Spleen (tissue), 11 donors: ENCODE measurements at regions not wholly inside any gene's neighbourhood (a gene's known extent, or its start where the extent isn't known, plus 50 kb on each side); places are given as distances from the start of the nearest gene placed in this dataset.

ENCODE experiments used
- DNase-seq: peaks from one replicate; pipeline ENCODE4 v3.0.0-alpha.2; 2020
- H3K27ac ChIP-seq, 8 donors: fragments of 200-600 bp; sonication (generic) in 7 of 8; 1 replicate in 4 of 8; 2 replicates in 4 of 8; pipeline versions ENCODE4 v1.5.0 to v1.8.0; 2016 to 2021; ENCODE audit warnings: inconsistent platforms in 4 of 8, mild to moderate bottlenecking in 4 of 8, moderate library complexity in 1 of 8
- H3K27me3 ChIP-seq, 7 donors: fragments of 200-600 bp; sonication (generic) in 6 of 7; replicated peaks in 1 of 7; 1 replicate in 4 of 7; 2 replicates in 3 of 7; pipeline versions ENCODE4 v1.5.0 to v1.8.0; 2016 to 2021; ENCODE audit warnings: inconsistent platforms in 3 of 7, mild to moderate bottlenecking in 1 of 7
- H3K36me3 ChIP-seq, 6 donors: fragments of 200-600 bp; sonication (generic) in 5 of 6; 1 replicate in 4 of 6; 2 replicates in 2 of 6; pipeline versions ENCODE4 v1.5.0 to v1.8.0; 2016 to 2021; ENCODE audit warnings: inconsistent platforms in 2 of 6
- H3K4me1 ChIP-seq, 6 donors: fragments of 200-600 bp; sonication (generic) in 5 of 6; 1 replicate in 3 of 6; 2 replicates in 3 of 6; pipeline versions ENCODE4 v1.5.0 to v1.8.0; 2016 to 2021; ENCODE audit warnings: inconsistent platforms in 3 of 6
- H3K4me3 ChIP-seq, 8 donors: fragments of 200-600 bp; sonication (generic) in 7 of 8; 1 replicate in 4 of 8; 2 replicates in 4 of 8; pipeline versions ENCODE4 v1.5.0 to v1.8.0; 2016 to 2021; ENCODE audit warnings: inconsistent platforms in 4 of 8, mild to moderate bottlenecking in 4 of 8, moderate library complexity in 2 of 8
- H3K9me3 ChIP-seq, 8 donors: fragments of 200-600 bp; sonication (generic) in 7 of 8; 1 replicate in 4 of 8; 2 replicates in 4 of 8; pipeline versions ENCODE4 v1.5.0 to v1.8.0; 2016 to 2021; ENCODE audit warnings: inconsistent platforms in 4 of 8
- CTCF ChIP-seq, 11 experiments: fragments of 200-600 bp in 7 of 11; fragments of 450-650 bp in 4 of 11; sonication (generic) in 4 of 11; IDR thresholded peaks in 8 of 11; conservative IDR thresholded peaks in 3 of 11; 1 replicate in 7 of 11; 2 replicates in 4 of 11; pipeline versions ENCODE4 v1.4.0 to v1.8.0; 2016 to 2021; ENCODE audit warnings: antibody characterized with exemption in 11 of 11, inconsistent platforms in 4 of 11, mild to moderate bottlenecking in 1 of 11
- POLR2A ChIP-seq, 3 donors: fragments of 450-650 bp; IDR thresholded peaks; one replicate each; pipeline ENCODE4 v1.5.1; 2017; ENCODE audit warnings: antibody characterized with exemption in 3 of 3, mild to moderate bottlenecking in 1 of 3
- POLR2AphosphoS5 ChIP-seq, 3 donors: sonication (generic); formaldehyde crosslinking; IDR thresholded peaks; one replicate each; pipeline ENCODE4 v1.5.1; 2017; ENCODE audit warnings: antibody characterized with exemption in 3 of 3
- WGBS, 5 donors: extraction: QIAGEN DNeasy Blood & Tissue Kit in 3 of 5; methylation state at CpG; one replicate each; pipeline versions ENCODE4 v1.1.5 to v1.1.7; 2013 to 2018; 5-methylcytosine and 5-hydroxymethylcytosine counted together
- intact Hi-C: fragments of 100-400 bp; cut with DNase I; formaldehyde crosslinking; loops from one replicate; pipeline ENCODE4 v1.15.0; 2023; ENCODE audit warnings: low total_unique reads
- donor health status: healthy with polysubstance abuse.
- donor health status: DM: no; HTN: no; CAD: no; lungs with moderate emphysema.
- donor health status: DM: no; HTN: no; CAD: no.
- donor health status: Bipolar disorder and iron deficiency.
- donor health status: healthy.
- donor health status: DM: no; HTN: no; CAD: no.
- donor health status: DM: yes; HTN: yes; CAD: no.

- Histone ChIP-seq H3K4me1 (no peaks in the 10 kb centered on the region), H3K36me3 (no peaks in the 10 kb centered on the region), H3K27me3 (no peaks in the 10 kb centered on the region), H3K9me3 (no peaks in the 10 kb centered on the region), H3K4me3 (no peak overlapping the region), H3K27ac (no peak overlapping the region)
- TF ChIP-seq CTCF (IDR thresholded peaks at IDR 0.05 in 8 of 11, conservative IDR thresholded peaks at IDR 0.05 in 3 of 11): no peak
- TF ChIP-seq POLR2A (IDR thresholded peaks at IDR 0.05): no peak
- no peak for TF ChIP-seq POLR2AphosphoS5 (IDR thresholded peaks at IDR 0.05)
- no peak for DNase-seq
- intact Hi-C loops: no loop called here
Measured at GRCh38 chr5:105970919-105971318, 1699.8 kb downstream of the EFNA5 start.

- no peak for TF ChIP-seq POLR2A (IDR thresholded peaks at IDR 0.05)
- no peak for TF ChIP-seq CTCF (IDR thresholded peaks at IDR 0.05 in 8 of 11, conservative IDR thresholded peaks at IDR 0.05 in 3 of 11)
- no peak for TF ChIP-seq POLR2AphosphoS5 (IDR thresholded peaks at IDR 0.05)
- H3K4me3 ChIP-seq: no peak overlapping the region
- H3K36me3 ChIP-seq: no peaks in the 10 kb centered on the region
- H3K27ac ChIP-seq: no peak overlapping the region
- WGBS, 5 donors: 79 to 90% (median 83%) methylated on average over 3 of the region's 3 CpGs
- H3K4me1 ChIP-seq: no peaks in the 10 kb centered on the region
- H3K9me3 ChIP-seq: no peaks in the 10 kb centered on the region
- no peak for DNase-seq
- intact Hi-C loops: no loop called here
- H3K27me3 ChIP-seq: no peaks in the 10 kb centered on the region
Measured at GRCh38 chr5:105968981-105969380, 1701.8 kb downstream of the EFNA5 start.

- Histone ChIP-seq H3K4me3 (no peak overlapping the region), H3K27ac (no peak overlapping the region), H3K9me3 (no peaks in the 10 kb centered on the region), H3K36me3 (no peaks in the 10 kb centered on the region), H3K27me3 (no peaks in the 10 kb centered on the region), H3K4me1 (no peaks in the 10 kb centered on the region)
- DNase-seq: no peak
- no peak for TF ChIP-seq POLR2A (IDR thresholded peaks at IDR 0.05)
- no peak for TF ChIP-seq POLR2AphosphoS5 (IDR thresholded peaks at IDR 0.05)
- TF ChIP-seq CTCF (IDR thresholded peaks at IDR 0.05 in 8 of 11, conservative IDR thresholded peaks at IDR 0.05 in 3 of 11): no peak
- 35 to 86% (median 84%) methylated on average over 2 of the region's 2 CpGs for WGBS, 5 donors
- intact Hi-C loops: no loop called here
Measured at GRCh38 chr5:105963696-105964255, 1707.0 kb downstream of the EFNA5 start.

GRCh38 chr5:105961572-105961971 is 1709.2 kb downstream of the EFNA5 start:
- 78 to 91% (median 83%) methylated on average over 2 of the region's 2 CpGs for WGBS, 5 donors
- Histone ChIP-seq H3K27ac (no peak overlapping the region), H3K4me3 (no peak overlapping the region), H3K36me3 (no peaks in the 10 kb centered on the region), H3K27me3 (no peaks in the 10 kb centered on the region), H3K9me3 (peaks cover 0 to 4% (median 0%) of the 10 kb centered on the region in 8 donors), H3K4me1 (no peaks in the 10 kb centered on the region)
- TF ChIP-seq CTCF (IDR thresholded peaks at IDR 0.05 in 8 of 11, conservative IDR thresholded peaks at IDR 0.05 in 3 of 11) (no peak), POLR2AphosphoS5 (IDR thresholded peaks at IDR 0.05) (no peak), POLR2A (IDR thresholded peaks at IDR 0.05) (no peak)
- intact Hi-C loops: no loop called here
- DNase-seq: no peak
